Upper lobe of left lung (tissue), 6 donors: ENCODE measurements at regions not wholly inside any gene's neighbourhood (a gene's known extent, or its start where the extent isn't known, plus 50 kb on each side); places are given as distances from the start of the nearest gene placed in this dataset.

ENCODE experiments used
- ATAC-seq, 2 donors: fragments of 200-7000 bp; cut with Tn5 transposase; one replicate each; pipeline ENCODE4 v1.9.1; 2022; ENCODE audit warnings: mild to moderate bottlenecking in 2 of 2, moderate library complexity in 2 of 2; ENCODE audit not compliant: low FRiP score in 2 of 2
- DNase-seq, 2 donors: peaks; one replicate each; pipeline ENCODE4 v3.0.0-alpha.2; 2019 to 2020
- H3K27ac ChIP-seq, 4 donors: fragments of 200-600 bp; sonication (generic); one replicate each; pipeline ENCODE4 v1.5.1; 2016 to 2019
- H3K27me3 ChIP-seq, 4 donors: fragments of 200-600 bp; sonication (generic); one replicate each; pipeline ENCODE4 v1.5.1; 2017 to 2019
- H3K36me3 ChIP-seq, 4 donors: fragments of 200-600 bp; sonication (generic); one replicate each; pipeline ENCODE4 v1.5.1; 2016 to 2019
- H3K4me1 ChIP-seq, 4 donors: fragments of 200-600 bp; sonication (generic); one replicate each; pipeline ENCODE4 v1.5.1; 2018 to 2019
- H3K4me3 ChIP-seq, 4 donors: fragments of 200-600 bp; sonication (generic); one replicate each; pipeline ENCODE4 v1.5.1; 2017 to 2019; ENCODE audit warnings: mild to moderate bottlenecking in 2 of 4, moderate library complexity in 1 of 4
- H3K9me3 ChIP-seq, 4 donors: fragments of 200-600 bp; sonication (generic); one replicate each; pipeline ENCODE4 v1.5.1; 2018 to 2019
- CTCF ChIP-seq, 6 experiments: fragments of 450-650 bp in 4 of 6; fragments of 200-600 bp in 2 of 6; sonication (generic) in 2 of 6; IDR thresholded peaks; one replicate each; pipeline ENCODE4 v1.5.1; 2016 to 2019; ENCODE audit warnings: antibody characterized with exemption in 6 of 6
- EP300 ChIP-seq, 4 donors: sonication (generic); formaldehyde crosslinking; IDR thresholded peaks; one replicate each; pipeline ENCODE4 v1.5.1; 2017; ENCODE audit warnings: antibody characterized with exemption in 4 of 4, control low read depth in 2 of 4
- POLR2A ChIP-seq, 4 donors: fragments of 450-650 bp; IDR thresholded peaks; one replicate each; pipeline ENCODE4 v1.5.1; 2016 to 2017; ENCODE audit warnings: antibody characterized with exemption in 4 of 4, mild to moderate bottlenecking in 2 of 4
- POLR2AphosphoS5 ChIP-seq, 2 donors: sonication (generic); formaldehyde crosslinking; IDR thresholded peaks; one replicate each; pipeline ENCODE4 v1.5.1; 2017; ENCODE audit warnings: antibody characterized with exemption in 2 of 2
- WGBS, 2 donors: methylation state at CpG; one replicate each; pipeline ENCODE4 v1.1.5; 2017 to 2018; 5-methylcytosine and 5-hydroxymethylcytosine counted together
- donor health status: DM: no; HTN: no; CAD: no; lungs with moderate emphysema.
- donor health status: DM: no; HTN: yes; CAD: no; lungs with severe emphysema.

DNA sequence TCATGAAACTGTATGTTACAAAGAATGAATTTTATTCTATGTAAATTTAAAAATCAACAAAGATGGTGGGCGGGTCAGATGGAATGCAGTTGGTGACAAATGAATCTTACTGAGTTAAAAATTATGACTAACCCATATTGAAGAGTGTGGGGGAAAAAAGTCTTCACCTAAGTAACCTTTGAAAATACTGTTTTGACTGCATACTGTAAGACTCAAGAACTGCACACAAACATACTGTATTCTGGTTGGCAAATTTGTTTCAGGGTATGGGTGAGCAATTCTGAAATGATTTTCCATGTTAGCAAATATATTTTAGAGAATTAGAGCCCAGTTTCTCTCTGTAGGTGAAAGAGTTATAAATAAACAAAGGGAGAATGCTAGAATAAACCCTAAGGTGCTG is 153.7 kb upstream of the KCNJ18 start:
- H3K27me3 ChIP-seq: no peaks in the 10 kb centered on the region
- H3K27ac ChIP-seq: no peak overlapping the region
- no peak overlapping the region for H3K4me3 ChIP-seq
- WGBS, 2 donors: 96% methylated on average over 1 of the region's 1 CpG
- no peaks in the 10 kb centered on the region for H3K4me1 ChIP-seq
- no peak for ATAC-seq
- H3K36me3 ChIP-seq: peaks cover 5 to 15% (median 13%) of the 10 kb centered on the region in 4 donors
- no peak for DNase-seq
- TF ChIP-seq POLR2AphosphoS5 (IDR thresholded peaks at IDR 0.05) (no peak), CTCF (IDR thresholded peaks at IDR 0.05) (no peak), POLR2A (IDR thresholded peaks at IDR 0.05) (no peak), EP300 (IDR thresholded peaks at IDR 0.05) (no peak)
- H3K9me3 ChIP-seq: peaks cover 0 to 12% (median 2%) of the 10 kb centered on the region in 4 donors

GRCh38 chr17:21539146-21539545 is 153.2 kb upstream of the KCNJ18 start:
- no peak for ATAC-seq
- H3K27me3 ChIP-seq: no peaks in the 10 kb centered on the region
- H3K9me3 ChIP-seq: peaks cover 0 to 12% (median 2%) of the 10 kb centered on the region in 4 donors
- DNase-seq: no peak
- no peak overlapping the region for H3K27ac ChIP-seq
- peaks cover 5 to 12% (median 10%) of the 10 kb centered on the region in 4 donors for H3K36me3 ChIP-seq
- H3K4me3 ChIP-seq: no peak overlapping the region
- no peaks in the 10 kb centered on the region for H3K4me1 ChIP-seq
- WGBS, 2 donors: 39% methylated on average over 2 of the region's 2 CpGs
- TF ChIP-seq POLR2A (IDR thresholded peaks at IDR 0.05) (no peak), CTCF (IDR thresholded peaks at IDR 0.05) (no peak), EP300 (IDR thresholded peaks at IDR 0.05) (no peak), POLR2AphosphoS5 (IDR thresholded peaks at IDR 0.05) (no peak)

DNA sequence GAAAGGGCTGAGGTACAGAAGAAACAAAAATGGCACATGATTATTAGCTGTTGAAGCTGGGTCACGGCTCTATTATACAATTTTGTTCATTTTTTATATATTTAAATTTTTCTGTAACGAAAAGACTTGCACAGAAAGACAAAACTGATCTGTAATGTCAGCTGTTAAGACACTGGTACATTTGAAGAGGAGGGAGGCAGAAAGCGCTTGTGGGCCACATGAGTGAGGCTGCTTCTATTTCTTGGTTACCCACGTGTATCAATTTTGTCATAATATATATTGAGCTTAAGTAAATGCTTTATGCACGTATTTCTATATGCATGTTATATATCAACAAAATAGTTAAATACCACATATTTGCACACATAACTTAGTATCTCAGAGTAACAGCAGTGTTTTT is 151.8 kb upstream of the KCNJ18 start:
- Histone ChIP-seq H3K4me1 (no peaks in the 10 kb centered on the region), H3K27me3 (no peaks in the 10 kb centered on the region), H3K4me3 (no peak overlapping the region), H3K9me3 (peaks cover 0 to 12% (median 2%) of the 10 kb centered on the region in 4 donors), H3K36me3 (no peaks in the 10 kb centered on the region), H3K27ac (no peak overlapping the region)
- 94 to 95% methylated on average over 5 of the region's 5 CpGs for WGBS, 2 donors
- no peak for DNase-seq
- no peak for TF ChIP-seq EP300 (IDR thresholded peaks at IDR 0.05)
- no peak for TF ChIP-seq CTCF (IDR thresholded peaks at IDR 0.05)
- TF ChIP-seq POLR2A (IDR thresholded peaks at IDR 0.05): no peak
- no peak for TF ChIP-seq POLR2AphosphoS5 (IDR thresholded peaks at IDR 0.05)
- no peak for ATAC-seq

GRCh38 chr17:21542070-21542469 is 150.3 kb upstream of the KCNJ18 start:
- WGBS, 2 donors: 78 to 89% methylated on average over 2 of the region's 2 CpGs
- TF ChIP-seq POLR2AphosphoS5 (IDR thresholded peaks at IDR 0.05) (no peak), EP300 (IDR thresholded peaks at IDR 0.05) (no peak), POLR2A (IDR thresholded peaks at IDR 0.05) (no peak), CTCF (IDR thresholded peaks at IDR 0.05) (no peak)
- ATAC-seq: no peak

DNA sequence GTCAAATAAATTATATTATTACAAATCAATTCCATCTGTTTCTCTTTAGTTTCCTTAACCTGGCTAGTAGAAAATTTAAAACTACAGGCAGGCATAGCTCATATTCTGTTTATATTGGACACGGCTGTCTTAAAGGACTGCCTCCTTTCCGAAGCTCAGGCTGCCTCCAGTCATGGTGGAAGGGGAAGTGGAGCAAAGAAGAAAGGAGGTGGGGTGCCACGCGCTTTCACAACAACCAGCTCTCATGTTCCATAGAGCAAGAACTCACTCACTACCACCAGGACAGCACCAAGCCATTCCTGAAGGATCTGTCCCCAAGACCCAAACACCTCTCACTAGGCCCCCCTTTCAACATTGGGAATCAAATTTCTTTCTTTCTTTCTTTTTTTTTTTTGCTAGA is 149.3 kb upstream of the KCNJ18 start:
- TF ChIP-seq CTCF (IDR thresholded peaks at IDR 0.05) (no peak), EP300 (IDR thresholded peaks at IDR 0.05) (no peak), POLR2AphosphoS5 (IDR thresholded peaks at IDR 0.05) (no peak), POLR2A (IDR thresholded peaks at IDR 0.05) (no peak)
- Histone ChIP-seq H3K4me1 (no peaks in the 10 kb centered on the region), H3K27me3 (no peaks in the 10 kb centered on the region), H3K9me3 (peaks cover 0 to 4% (median 0%) of the 10 kb centered on the region in 4 donors), H3K4me3 (no peak overlapping the region), H3K27ac (no peak overlapping the region), H3K36me3 (no peaks in the 10 kb centered on the region)
- 72 to 75% methylated on average over 4 of the region's 4 CpGs for WGBS, 2 donors
- DNase-seq (peak in 1 of 2 donors; percentile 52), ATAC-seq (no peak)

More at GRCh38 chr17:21542070-21542469, 150.3 kb upstream of the KCNJ18 start:
- H3K4me1 ChIP-seq: no peaks in the 10 kb centered on the region
- peaks cover 0 to 12% (median 2%) of the 10 kb centered on the region in 4 donors for H3K9me3 ChIP-seq
- H3K4me3 ChIP-seq: no peak overlapping the region
- no peaks in the 10 kb centered on the region for H3K36me3 ChIP-seq
- H3K27ac ChIP-seq: no peak overlapping the region
- DNase-seq: no peak
- H3K27me3 ChIP-seq: no peaks in the 10 kb centered on the region
